Natural killer cell (primary cell): ENCODE measurements at regions not wholly inside any gene's neighbourhood (a gene's known extent, or its start where the extent isn't known, plus 50 kb on each side); places are given as distances from the start of the nearest gene placed in this dataset.
"Not testable (repeated sequence)": the region's sequence is repeated elsewhere in the genome, so short reads cannot be mapped to it uniquely, and the experiment has no call there.

Experiments used
- ATAC-seq, 3 donors: fragments of 150-1000 bp in 2 of 3; fragments of 200-7000 bp in 1 of 3; cut with Tn5 transposase; 1 replicate in 1 of 3; 2 replicates in 2 of 3; pipeline ENCODE4 v1.10.0; 2021; ENCODE audit warnings: mild to moderate bottlenecking in 2 of 3, moderate library complexity in 2 of 3
- DNase-seq, 2 donors: peaks; one replicate each; pipeline versions ENCODE4 v3.0.0 to v3.0.0-alpha.2; 2013 to 2021; ENCODE audit warnings: mixed read lengths in 1 of 2
- H3K27ac ChIP-seq: one replicate; pipeline ENCODE4 v1.5.1; 2013; ENCODE audit warnings: mild to moderate bottlenecking, low read length
- H3K27me3 ChIP-seq: one replicate; pipeline ENCODE4 v1.6.1; 2013; ENCODE audit warnings: low read length; ENCODE audit not compliant: control insufficient read depth, insufficient read depth
- H3K36me3 ChIP-seq: one replicate; pipeline ENCODE4 v1.6.1; 2013; ENCODE audit warnings: low read length; ENCODE audit not compliant: control insufficient read depth, insufficient read depth
- H3K4me1 ChIP-seq: one replicate; pipeline ENCODE4 v1.6.1; 2013; ENCODE audit warnings: low read length; ENCODE audit not compliant: control insufficient read depth, insufficient read depth
- H3K4me3 ChIP-seq: one replicate; pipeline ENCODE4 v1.5.1; 2013; ENCODE audit warnings: low read length
- H3K9me3 ChIP-seq: one replicate; pipeline ENCODE4 v1.6.1; 2013; ENCODE audit warnings: low read length; ENCODE audit not compliant: control insufficient read depth, insufficient read depth
- H3K27ac Mint-ChIP-seq, 2 donors: one replicate each; pipeline ENCODE4 v1.8.0; 2022; ENCODE audit warnings: mild to moderate bottlenecking in 2 of 2, mixed read lengths in 2 of 2, moderate library complexity in 1 of 2
- H3K27me3 Mint-ChIP-seq, 2 donors: one replicate each; pipeline ENCODE4 v1.8.0; 2022; ENCODE audit warnings: low read depth in 2 of 2, mixed read lengths in 2 of 2
- H3K36me3 Mint-ChIP-seq: one replicate; pipeline ENCODE4 v1.8.0; 2022; ENCODE audit warnings: mixed read lengths
- H3K4me1 Mint-ChIP-seq, 2 donors: one replicate each; pipeline ENCODE4 v1.8.0; 2022; ENCODE audit warnings: mixed read lengths in 2 of 2
- H3K4me3 Mint-ChIP-seq: one replicate; pipeline ENCODE4 v1.8.0; 2022; ENCODE audit warnings: mild to moderate bottlenecking, moderate library complexity, mixed read lengths
- H3K9me3 Mint-ChIP-seq, 2 donors: one replicate each; pipeline ENCODE4 v1.8.0; 2022; ENCODE audit warnings: mixed read lengths in 2 of 2
- WGBS: methylation state at CpG from one replicate; pipeline ENCODE4 v1.1.7; 2013; ENCODE audit warnings: missing lambda C conversion rate; ENCODE audit not compliant: insufficient coverage; 5-methylcytosine and 5-hydroxymethylcytosine counted together
- intact Hi-C: fragments of 100-400 bp; cut with micrococcal nuclease; formaldehyde crosslinking; loops from one replicate; pipeline ENCODE4 v1.14.2; 2022

GRCh38 chrX:3843522-3844145, 130.2 kb upstream of the PRKX start:
- H3K36me3 ChIP-seq, DNase-seq, H3K27me3 Mint-ChIP-seq, H3K4me1 ChIP-seq, H3K27ac ChIP-seq, H3K27me3 ChIP-seq, H3K4me3 ChIP-seq, H3K4me3 Mint-ChIP-seq, H3K36me3 Mint-ChIP-seq, H3K4me1 Mint-ChIP-seq, intact Hi-C loops, H3K9me3 ChIP-seq, H3K27ac Mint-ChIP-seq, H3K9me3 Mint-ChIP-seq: not testable (repeated sequence)
- WGBS, result no CpG with 5 or more reads among the region's 85 CpGs
- peak; percentile 87 to 94 (median 88) for ATAC-seq

- H3K27ac Mint-ChIP-seq, result not testable (repeated sequence)
Observed at GRCh38 chrX:3842822-3843521, 129.5 kb upstream of the PRKX start.

GRCh38 chrX:3838754-3839153, 125.3 kb upstream of the PRKX start:
- H3K4me1 Mint-ChIP-seq, H3K9me3 ChIP-seq, H3K36me3 ChIP-seq, H3K4me3 Mint-ChIP-seq, H3K4me3 ChIP-seq, H3K4me1 ChIP-seq, ATAC-seq, intact Hi-C loops, H3K9me3 Mint-ChIP-seq, DNase-seq, H3K27me3 ChIP-seq, H3K36me3 Mint-ChIP-seq, H3K27ac ChIP-seq, H3K27me3 Mint-ChIP-seq, H3K27ac Mint-ChIP-seq: not testable (repeated sequence)
- no CpG with 5 or more reads among the region's 24 CpGs for WGBS

More at GRCh38 chrX:3842822-3843521, 129.5 kb upstream of the PRKX start:
- WGBS, result under 1% methylated on average over 22 of the region's 70 CpGs
- DNase-seq, H3K9me3 Mint-ChIP-seq, H3K36me3 ChIP-seq, H3K4me1 ChIP-seq, H3K27ac ChIP-seq, H3K9me3 ChIP-seq, H3K27me3 ChIP-seq, intact Hi-C loops, H3K36me3 Mint-ChIP-seq, H3K4me1 Mint-ChIP-seq, H3K27me3 Mint-ChIP-seq: not testable (repeated sequence)
- H3K4me3 Mint-ChIP-seq, result peak overlapping the region; percentile 81
- peak; percentile 43 to 71 (median 51) for ATAC-seq
- H3K4me3 ChIP-seq, result peak overlapping the region; percentile 10

GRCh38 chrX:3837958-3838643, 124.7 kb upstream of the PRKX start:
- H3K9me3 Mint-ChIP-seq, H3K27me3 Mint-ChIP-seq, H3K9me3 ChIP-seq, H3K36me3 Mint-ChIP-seq, H3K27me3 ChIP-seq, H3K27ac Mint-ChIP-seq, H3K27ac ChIP-seq, intact Hi-C loops, DNase-seq, H3K4me3 Mint-ChIP-seq, H3K4me1 ChIP-seq, H3K4me1 Mint-ChIP-seq, ATAC-seq, H3K36me3 ChIP-seq, H3K4me3 ChIP-seq: not testable (repeated sequence)
- no CpG with 5 or more reads among the region's 58 CpGs for WGBS

GRCh38 chrX:3837211-3837610, 123.8 kb upstream of the PRKX start:
- H3K36me3 Mint-ChIP-seq, H3K9me3 Mint-ChIP-seq, ATAC-seq, H3K9me3 ChIP-seq, H3K4me3 Mint-ChIP-seq, H3K4me3 ChIP-seq, H3K27me3 Mint-ChIP-seq, H3K4me1 ChIP-seq, H3K36me3 ChIP-seq, H3K27me3 ChIP-seq, H3K27ac ChIP-seq, H3K27ac Mint-ChIP-seq, DNase-seq, H3K4me1 Mint-ChIP-seq, intact Hi-C loops: not testable (repeated sequence)
- WGBS, result no CpG with 5 or more reads among the region's 13 CpGs

GRCh38 chrX:3833761-3834542, 120.5 kb upstream of the PRKX start:
- H3K9me3 ChIP-seq, H3K27ac ChIP-seq, H3K9me3 Mint-ChIP-seq, H3K27me3 Mint-ChIP-seq, H3K36me3 Mint-ChIP-seq, ATAC-seq, H3K4me3 Mint-ChIP-seq, H3K4me1 ChIP-seq, H3K27ac Mint-ChIP-seq, H3K4me3 ChIP-seq, H3K36me3 ChIP-seq, H3K27me3 ChIP-seq, DNase-seq, intact Hi-C loops, H3K4me1 Mint-ChIP-seq: not testable (repeated sequence)
- no CpG with 5 or more reads among the region's 11 CpGs for WGBS

GRCh38 chrX:3830020-3830419, 116.6 kb upstream of the PRKX start:
- H3K27ac Mint-ChIP-seq, ATAC-seq, H3K4me1 ChIP-seq, H3K27ac ChIP-seq, H3K4me1 Mint-ChIP-seq, H3K27me3 ChIP-seq, H3K9me3 ChIP-seq, H3K9me3 Mint-ChIP-seq, H3K36me3 Mint-ChIP-seq, H3K4me3 Mint-ChIP-seq, H3K27me3 Mint-ChIP-seq, intact Hi-C loops, DNase-seq, H3K36me3 ChIP-seq, H3K4me3 ChIP-seq: not testable (repeated sequence)
- WGBS, result no CpG with 5 or more reads among the region's 9 CpGs
